Tongue (tissue), 1 donor: ENCODE measurements at regions not wholly inside any gene's neighbourhood (a gene's known extent, or its start where the extent isn't known, plus 50 kb on each side); places are given as distances from the start of the nearest gene placed in this dataset.

ENCODE experiments used
- DNase-seq: peaks from one replicate; pipeline ENCODE4 v3.0.0-alpha.2; 2015

GRCh38 chr2:134086594-134087219 is 167.2 kb upstream of the MGAT5 start:
- no peak for DNase-seq

- DNase-seq: no peak
Measured at GRCh38 chr2:134087371-134087921, 166.4 kb upstream of the MGAT5 start.

- no peak for DNase-seq
Measured at GRCh38 chr2:134089454-134089853, 164.4 kb upstream of the MGAT5 start.

- no peak for DNase-seq
Measured at GRCh38 chr2:134097740-134098139, 156.1 kb upstream of the MGAT5 start.

GRCh38 chr2:134098321-134098720 is 155.6 kb upstream of the MGAT5 start:
- DNase-seq: no peak

GRCh38 chr2:134099273-134099672 is 154.6 kb upstream of the MGAT5 start:
- no peak for DNase-seq

- DNase-seq: no peak
Measured at GRCh38 chr2:134103196-134103595, 150.7 kb upstream of the MGAT5 start.

- no peak for DNase-seq
Measured at GRCh38 chr2:134104754-134105153, 149.1 kb upstream of the MGAT5 start.

GRCh38 chr2:134107402-134107801 is 146.5 kb upstream of the MGAT5 start:
- DNase-seq: no peak

- DNase-seq: no peak
Measured at GRCh38 chr2:134108113-134108512, 145.8 kb upstream of the MGAT5 start.

- no peak for DNase-seq
Measured at GRCh38 chr2:134109246-134109645, 144.6 kb upstream of the MGAT5 start.

- no peak for DNase-seq
Measured at GRCh38 chr2:134109725-134110124, 144.1 kb upstream of the MGAT5 start.

- DNase-seq: no peak
Measured at GRCh38 chr2:134110532-134110931, 143.3 kb upstream of the MGAT5 start.

GRCh38 chr2:134117676-134118075 is 136.2 kb upstream of the MGAT5 start:
- DNase-seq: no peak

- peak; percentile 92 for DNase-seq
Measured at GRCh38 chr2:134118279-134119116, 135.4 kb upstream of the MGAT5 start.

- no peak for DNase-seq
Measured at GRCh38 chr2:134119117-134119712, 134.7 kb upstream of the MGAT5 start.

- DNase-seq: peak; percentile 96
Measured at GRCh38 chr2:134119713-134120405, 134.0 kb upstream of the MGAT5 start.

GRCh38 chr2:134120406-134120732 is 133.5 kb upstream of the MGAT5 start:
- DNase-seq: peak; percentile 54

- peak; percentile 82 for DNase-seq
Measured at GRCh38 chr2:134120733-134121630, 132.9 kb upstream of the MGAT5 start.

GRCh38 chr2:134122610-134123009 is 131.3 kb upstream of the MGAT5 start:
- DNase-seq: no peak

- no peak for DNase-seq
Measured at GRCh38 chr2:134123332-134123731, 130.5 kb upstream of the MGAT5 start.
